ENCODE measurements at regions not wholly inside any gene's neighbourhood (a gene's known extent, or its start where the extent isn't known, plus 50 kb on each side); places are given as distances from the start of the nearest gene placed in this dataset.

- Histone ChIP-seq H3K27me3 (ENCODE audit: control insufficient read depth, insufficient read depth, low read length) (no peaks in the 10 kb centered on the region), H3K9me3 (ENCODE audit: control insufficient read depth, low read length) (no peaks in the 10 kb centered on the region), H3K4me2 (ENCODE audit: low read length) (no peak overlapping the region), H3K79me2 (no peaks in the 10 kb centered on the region), H3K4me3 (ENCODE audit: low read depth, low read length) (no peak overlapping the region), H2AFZ (no peak overlapping the region), H3K9ac (no peak overlapping the region), H3K36me3 (ENCODE audit: control insufficient read depth, insufficient read depth, low read length) (no peaks in the 10 kb centered on the region), H3K27ac (no peak overlapping the region), H3K4me1 (no peaks in the 10 kb centered on the region)
- TF ChIP-seq CTCF (IDR thresholded peaks at IDR 0.05), result no peak
Observed at GRCh38 chr4:24637173-24637572, 52.8 kb upstream of the DHX15 start.

GRCh38 chr4:24638396-24638875, 54.1 kb upstream of the DHX15 start:
- H3K27me3 ChIP-seq (ENCODE audit: control insufficient read depth, insufficient read depth, low read length), result no peaks in the 10 kb centered on the region
- no peak overlapping the region for H3K4me3 ChIP-seq (ENCODE audit: low read depth, low read length)
- no peak overlapping the region for H3K27ac ChIP-seq
- no peak for TF ChIP-seq CTCF (IDR thresholded peaks at IDR 0.05)
- H3K79me2 ChIP-seq, result no peaks in the 10 kb centered on the region
- no peaks in the 10 kb centered on the region for H3K9me3 ChIP-seq (ENCODE audit: control insufficient read depth, low read length)
- no peaks in the 10 kb centered on the region for H3K36me3 ChIP-seq (ENCODE audit: control insufficient read depth, insufficient read depth, low read length)
- no peak overlapping the region for H2AFZ ChIP-seq
- H3K4me2 ChIP-seq (ENCODE audit: low read length), result no peak overlapping the region
- H3K4me1 ChIP-seq, result no peaks in the 10 kb centered on the region
- no peak overlapping the region for H3K9ac ChIP-seq

- H3K79me2 ChIP-seq, result no peaks in the 10 kb centered on the region
- no peak overlapping the region for H3K4me2 ChIP-seq (ENCODE audit: low read length)
- no peaks in the 10 kb centered on the region for H3K36me3 ChIP-seq (ENCODE audit: control insufficient read depth, insufficient read depth, low read length)
- TF ChIP-seq CTCF (IDR thresholded peaks at IDR 0.05), result no peak
- no peak overlapping the region for H2AFZ ChIP-seq
- no peaks in the 10 kb centered on the region for H3K27me3 ChIP-seq (ENCODE audit: control insufficient read depth, insufficient read depth, low read length)
- H3K27ac ChIP-seq, result no peak overlapping the region
- H3K9ac ChIP-seq, result no peak overlapping the region
- no peaks in the 10 kb centered on the region for H3K9me3 ChIP-seq (ENCODE audit: control insufficient read depth, low read length)
- H3K4me3 ChIP-seq (ENCODE audit: low read depth, low read length), result no peak overlapping the region
- no peaks in the 10 kb centered on the region for H3K4me1 ChIP-seq
Observed at GRCh38 chr4:24639714-24640113, 55.4 kb upstream of the DHX15 start.

- Histone ChIP-seq H3K79me2 (no peaks in the 10 kb centered on the region), H2AFZ (no peak overlapping the region), H3K36me3 (ENCODE audit: control insufficient read depth, insufficient read depth, low read length) (no peaks in the 10 kb centered on the region), H3K4me2 (ENCODE audit: low read length) (no peak overlapping the region), H3K9me3 (ENCODE audit: control insufficient read depth, low read length) (no peaks in the 10 kb centered on the region), H3K4me3 (ENCODE audit: low read depth, low read length) (no peak overlapping the region), H3K4me1 (no peaks in the 10 kb centered on the region), H3K9ac (no peak overlapping the region), H3K27me3 (ENCODE audit: control insufficient read depth, insufficient read depth, low read length) (no peaks in the 10 kb centered on the region), H3K27ac (no peak overlapping the region)
- no peak for TF ChIP-seq CTCF (IDR thresholded peaks at IDR 0.05)
Observed at GRCh38 chr4:24640366-24640765, 56.0 kb upstream of the DHX15 start.

GRCh38 chr4:24642981-24643547, 58.7 kb upstream of the DHX15 start:
- Histone ChIP-seq H3K36me3 (ENCODE audit: control insufficient read depth, insufficient read depth, low read length) (no peaks in the 10 kb centered on the region), H3K9me3 (ENCODE audit: control insufficient read depth, low read length) (no peaks in the 10 kb centered on the region), H3K27ac (no peak overlapping the region), H3K9ac (no peak overlapping the region), H3K27me3 (ENCODE audit: control insufficient read depth, insufficient read depth, low read length) (no peaks in the 10 kb centered on the region), H3K79me2 (no peaks in the 10 kb centered on the region), H2AFZ (no peak overlapping the region), H3K4me3 (ENCODE audit: low read depth, low read length) (no peak overlapping the region), H3K4me2 (ENCODE audit: low read length) (no peak overlapping the region), H3K4me1 (no peaks in the 10 kb centered on the region)
- no peak for TF ChIP-seq CTCF (IDR thresholded peaks at IDR 0.05)
